Upper lobe of left lung (tissue), 6 donors: ENCODE measurements at regions not wholly inside any gene's neighbourhood (a gene's known extent, or its start where the extent isn't known, plus 50 kb on each side); places are given as distances from the start of the nearest gene placed in this dataset.
"Not testable (repeated sequence)": the region's sequence is repeated elsewhere in the genome, so short reads cannot be mapped to it uniquely, and the experiment has no call there.

ENCODE experiments used
- ATAC-seq, 2 donors: fragments of 200-7000 bp; cut with Tn5 transposase; one replicate each; pipeline ENCODE4 v1.9.1; 2022; ENCODE audit warnings: mild to moderate bottlenecking in 2 of 2, moderate library complexity in 2 of 2; ENCODE audit not compliant: low FRiP score in 2 of 2
- DNase-seq, 2 donors: peaks; one replicate each; pipeline ENCODE4 v3.0.0-alpha.2; 2019 to 2020
- H3K27ac ChIP-seq, 4 donors: fragments of 200-600 bp; sonication (generic); one replicate each; pipeline ENCODE4 v1.5.1; 2016 to 2019
- H3K27me3 ChIP-seq, 4 donors: fragments of 200-600 bp; sonication (generic); one replicate each; pipeline ENCODE4 v1.5.1; 2017 to 2019
- H3K36me3 ChIP-seq, 4 donors: fragments of 200-600 bp; sonication (generic); one replicate each; pipeline ENCODE4 v1.5.1; 2016 to 2019
- H3K4me1 ChIP-seq, 4 donors: fragments of 200-600 bp; sonication (generic); one replicate each; pipeline ENCODE4 v1.5.1; 2018 to 2019
- H3K4me3 ChIP-seq, 4 donors: fragments of 200-600 bp; sonication (generic); one replicate each; pipeline ENCODE4 v1.5.1; 2017 to 2019; ENCODE audit warnings: mild to moderate bottlenecking in 2 of 4, moderate library complexity in 1 of 4
- H3K9me3 ChIP-seq, 4 donors: fragments of 200-600 bp; sonication (generic); one replicate each; pipeline ENCODE4 v1.5.1; 2018 to 2019
- CTCF ChIP-seq, 6 experiments: fragments of 450-650 bp in 4 of 6; fragments of 200-600 bp in 2 of 6; sonication (generic) in 2 of 6; IDR thresholded peaks; one replicate each; pipeline ENCODE4 v1.5.1; 2016 to 2019; ENCODE audit warnings: antibody characterized with exemption in 6 of 6
- EP300 ChIP-seq, 4 donors: sonication (generic); formaldehyde crosslinking; IDR thresholded peaks; one replicate each; pipeline ENCODE4 v1.5.1; 2017; ENCODE audit warnings: antibody characterized with exemption in 4 of 4, control low read depth in 2 of 4
- POLR2A ChIP-seq, 4 donors: fragments of 450-650 bp; IDR thresholded peaks; one replicate each; pipeline ENCODE4 v1.5.1; 2016 to 2017; ENCODE audit warnings: antibody characterized with exemption in 4 of 4, mild to moderate bottlenecking in 2 of 4
- POLR2AphosphoS5 ChIP-seq, 2 donors: sonication (generic); formaldehyde crosslinking; IDR thresholded peaks; one replicate each; pipeline ENCODE4 v1.5.1; 2017; ENCODE audit warnings: antibody characterized with exemption in 2 of 2
- WGBS, 2 donors: methylation state at CpG; one replicate each; pipeline ENCODE4 v1.1.5; 2017 to 2018; 5-methylcytosine and 5-hydroxymethylcytosine counted together
- donor health status: DM: no; HTN: no; CAD: no; lungs with moderate emphysema.
- donor health status: DM: no; HTN: yes; CAD: no; lungs with severe emphysema.

GRCh38 chr7:138358850-138359341 lies 101.2 kb upstream of the TRIM24 start:
- H3K4me1 ChIP-seq: no peaks in the 10 kb centered on the region
- H3K9me3 ChIP-seq: no peaks in the 10 kb centered on the region
- no peak for ATAC-seq
- no peak overlapping the region for H3K27ac ChIP-seq
- no peaks in the 10 kb centered on the region for H3K36me3 ChIP-seq
- H3K4me3 ChIP-seq: no peak overlapping the region
- H3K27me3 ChIP-seq: no peaks in the 10 kb centered on the region
- TF ChIP-seq POLR2AphosphoS5 (IDR thresholded peaks at IDR 0.05) (no peak), EP300 (IDR thresholded peaks at IDR 0.05) (no peak), POLR2A (IDR thresholded peaks at IDR 0.05) (no peak), CTCF (IDR thresholded peaks at IDR 0.05) (no peak)
- 91 to 92% methylated on average over 7 of the region's 7 CpGs for WGBS, 2 donors
- DNase-seq: no peak

DNA sequence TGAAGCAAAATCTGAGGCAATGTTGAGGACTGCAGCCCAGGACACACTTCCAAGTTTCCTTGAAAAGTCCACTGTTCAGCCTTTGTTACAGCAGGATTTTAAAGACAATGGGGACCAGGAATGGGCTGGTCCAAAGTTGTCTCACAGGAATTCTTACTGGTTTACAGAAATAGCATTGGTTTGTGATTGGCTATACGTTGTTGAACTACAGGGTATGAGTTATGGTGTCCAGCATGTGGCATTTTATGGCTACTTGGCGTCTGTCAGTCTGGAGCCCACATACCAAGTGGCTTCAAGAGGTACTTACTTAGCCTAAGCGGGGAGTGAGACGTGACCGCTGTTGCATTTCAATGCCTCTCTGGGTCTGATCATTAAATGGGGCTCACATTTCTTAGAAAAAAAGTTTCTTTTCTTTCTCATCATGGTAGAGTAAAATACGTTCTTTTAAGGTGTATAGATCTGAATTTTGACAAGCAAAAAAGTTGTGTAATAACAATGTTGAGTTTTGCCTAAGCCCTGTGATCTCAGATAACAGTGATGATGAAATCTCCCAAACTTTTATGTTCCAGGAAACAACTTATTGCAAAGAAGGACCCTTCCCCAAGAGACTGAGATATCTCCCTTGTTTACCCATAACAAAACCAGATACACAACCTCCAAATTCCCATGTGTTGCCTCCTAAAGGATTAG lies 100.0 kb upstream of the TRIM24 start:
- TF ChIP-seq CTCF (IDR thresholded peaks at IDR 0.05): no peak
- TF ChIP-seq POLR2A (IDR thresholded peaks at IDR 0.05): no peak
- TF ChIP-seq EP300 (IDR thresholded peaks at IDR 0.05): no peak
- no peak for TF ChIP-seq POLR2AphosphoS5 (IDR thresholded peaks at IDR 0.05)
- WGBS, 2 donors: 67 to 78% methylated on average over 6 of the region's 6 CpGs
- Histone ChIP-seq H3K9me3 (no peaks in the 10 kb centered on the region), H3K27me3 (no peaks in the 10 kb centered on the region), H3K4me3 (no peak overlapping the region), H3K27ac (no peak overlapping the region), H3K36me3 (no peaks in the 10 kb centered on the region), H3K4me1 (no peaks in the 10 kb centered on the region)
- ATAC-seq: peak in 1 of 2 donors; percentile 69
- peak in 1 of 2 donors; percentile 29 for DNase-seq

- DNase-seq: no peak
- Histone ChIP-seq H3K4me1 (no peaks in the 10 kb centered on the region), H3K9me3 (peaks cover 0 to 14% (median 8%) of the 10 kb centered on the region in 4 donors), H3K27ac (no peak overlapping the region), H3K36me3 (no peaks in the 10 kb centered on the region), H3K27me3 (no peaks in the 10 kb centered on the region), H3K4me3 (no peak overlapping the region)
- no peak for ATAC-seq
- TF ChIP-seq CTCF (IDR thresholded peaks at IDR 0.05): no peak
- no peak for TF ChIP-seq POLR2A (IDR thresholded peaks at IDR 0.05)
- no peak for TF ChIP-seq POLR2AphosphoS5 (IDR thresholded peaks at IDR 0.05)
- no peak for TF ChIP-seq EP300 (IDR thresholded peaks at IDR 0.05)
- WGBS, 2 donors: 73 to 86% methylated on average over 2 of the region's 2 CpGs
These were observed 96.3 kb upstream of the TRIM24 start for GRCh38 chr7:138363721-138364120.

- ATAC-seq: not testable (repeated sequence)
These were observed 93.9 kb upstream of the TRIM24 start for GRCh38 chr7:138366137-138366536.

GRCh38 chr7:138366676-138367075 lies 93.4 kb upstream of the TRIM24 start:
- not testable (repeated sequence) for H3K36me3 ChIP-seq, ATAC-seq, H3K27me3 ChIP-seq, DNase-seq, H3K4me3 ChIP-seq, H3K4me1 ChIP-seq
- Histone ChIP-seq H3K27ac (peak overlapping the region in 2 of 4 donors; percentile 33 to 63), H3K9me3 (peaks cover 8 to 38% (median 24%) of the 10 kb centered on the region in 4 donors)
- 93 to 94% methylated on average over 4 of the region's 4 CpGs for WGBS, 2 donors

More at GRCh38 chr7:138366137-138366536, 93.9 kb upstream of the TRIM24 start:
- not testable (repeated sequence) for H3K4me3 ChIP-seq, H3K4me1 ChIP-seq, H3K27me3 ChIP-seq, H3K36me3 ChIP-seq
- DNase-seq: peak in 1 of 2 donors; percentile 72
- Histone ChIP-seq H3K27ac (peak overlapping the region in 2 of 4 donors; percentile 33 to 63), H3K9me3 (peaks cover 8 to 35% (median 24%) of the 10 kb centered on the region in 4 donors)
- 71 to 78% methylated on average over 2 of the region's 2 CpGs for WGBS, 2 donors

- no peak overlapping the region for H3K4me3 ChIP-seq
- no peak for DNase-seq
- no peaks in the 10 kb centered on the region for H3K27me3 ChIP-seq
- ATAC-seq: no peak
- H3K9me3 ChIP-seq: peaks cover 8 to 38% (median 24%) of the 10 kb centered on the region in 4 donors
- H3K36me3 ChIP-seq: no peaks in the 10 kb centered on the region
- TF ChIP-seq CTCF (IDR thresholded peaks at IDR 0.05) (no peak), POLR2AphosphoS5 (IDR thresholded peaks at IDR 0.05) (no peak), EP300 (IDR thresholded peaks at IDR 0.05) (no peak)
- no peak overlapping the region for H3K27ac ChIP-seq
- WGBS, 2 donors: 93 to 96% methylated on average over 1 of the region's 1 CpG
- no peaks in the 10 kb centered on the region for H3K4me1 ChIP-seq
These were observed 90.3 kb upstream of the TRIM24 start for GRCh38 chr7:138369797-138370196.
